Urothelium cell line (cell line): ENCODE measurements at regions not wholly inside any gene's neighbourhood (a gene's known extent, or its start where the extent isn't known, plus 50 kb on each side); places are given as distances from the start of the nearest gene placed in this dataset.

Experiments used
- DNase-seq: peaks from one replicate; pipeline ENCODE4 v3.0.0; 2011; ENCODE audit warnings: low spot score, mixed read lengths
- FAIRE-seq: peaks from 2 replicates; lab custom pipeline; 2011; peaks lifted over from hg19 to GRCh38; lab: Jason Lieb, UNC

DNA sequence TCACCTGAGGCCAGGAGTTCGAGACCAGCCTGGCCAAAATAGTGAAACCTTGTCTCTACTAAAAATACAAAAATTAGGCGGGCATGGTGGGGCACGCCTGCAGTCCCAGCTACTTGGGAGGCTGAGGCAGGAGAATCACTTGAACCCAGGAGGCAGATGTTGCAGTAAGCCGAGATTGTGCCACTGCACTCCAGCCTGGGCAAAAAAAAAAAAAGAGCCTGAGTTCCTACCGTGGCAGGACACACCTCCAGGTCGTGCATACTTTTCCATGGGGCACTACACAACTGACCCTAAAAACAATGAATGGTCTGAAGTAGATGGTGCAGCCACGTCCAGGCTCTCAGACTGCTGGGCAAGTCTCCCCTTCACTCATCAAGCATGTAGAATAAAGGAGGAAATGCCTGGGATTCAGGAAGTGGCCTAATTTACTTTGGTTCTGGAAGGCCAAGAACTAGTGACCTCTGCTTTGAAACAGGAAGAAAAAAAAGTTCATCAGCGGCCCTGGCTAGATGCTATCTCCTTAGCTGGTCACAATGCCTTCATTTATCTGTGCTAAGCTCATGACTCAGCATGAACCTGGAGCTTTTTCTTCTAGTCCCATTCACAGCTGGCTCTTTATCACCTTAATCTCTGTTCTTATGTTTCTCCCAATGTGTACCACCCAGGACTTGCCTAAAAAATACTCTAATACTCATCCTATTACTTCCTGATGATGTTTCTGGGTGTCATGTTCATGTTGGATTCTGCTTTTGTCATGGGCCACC is 55.8 kb upstream of the OR6J1 start:
- DNase-seq (no peak), FAIRE-seq (no peak)

DNA sequence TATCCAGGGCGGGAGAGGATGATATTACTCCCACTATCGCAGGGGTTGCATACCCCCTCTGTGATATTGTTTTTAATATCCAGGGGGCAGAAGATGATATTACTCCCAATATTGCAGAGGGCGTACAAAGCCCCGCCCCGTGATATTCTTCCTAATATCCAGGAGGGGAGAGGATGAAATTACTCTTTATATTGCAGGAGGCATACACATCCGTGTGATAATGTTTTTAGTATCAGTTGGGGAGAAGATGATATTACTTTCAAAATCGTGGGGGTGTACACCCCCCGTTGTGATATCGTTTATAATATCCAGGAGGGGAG is 52.9 kb upstream of the OXA1L start:
- DNase-seq (no peak), FAIRE-seq (no peak)

DNA sequence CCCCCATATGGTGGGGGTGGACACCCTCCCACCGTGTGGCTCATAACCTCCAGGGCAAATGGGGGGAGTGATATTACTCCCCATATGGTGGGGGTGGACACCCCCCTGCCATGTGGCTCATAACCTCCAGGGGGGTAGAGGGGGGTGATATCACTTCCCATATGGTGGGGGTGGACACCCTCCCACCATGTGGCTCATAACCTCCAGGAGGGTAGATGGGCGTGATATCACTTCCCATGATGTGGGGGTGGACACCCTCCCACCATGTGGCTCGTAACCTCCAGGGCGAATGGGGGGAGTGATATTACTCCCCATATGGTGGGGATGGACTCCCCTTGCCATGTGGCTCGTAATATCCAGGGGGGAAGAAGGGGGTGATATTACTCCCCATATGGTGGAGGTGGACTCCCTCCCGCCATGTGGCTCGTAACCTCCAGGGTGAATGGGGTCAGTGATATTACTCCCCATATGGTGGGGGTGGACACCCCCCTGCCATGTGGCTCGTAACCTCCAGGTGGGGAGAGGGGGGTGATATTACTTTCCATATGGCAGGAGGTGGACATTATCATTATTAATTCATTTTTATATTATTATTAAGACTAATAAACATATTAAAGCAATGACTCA is 51.2 kb upstream of the OXA1L start:
- FAIRE-seq: peak; percentile 30
- DNase-seq: no peak

DNA sequence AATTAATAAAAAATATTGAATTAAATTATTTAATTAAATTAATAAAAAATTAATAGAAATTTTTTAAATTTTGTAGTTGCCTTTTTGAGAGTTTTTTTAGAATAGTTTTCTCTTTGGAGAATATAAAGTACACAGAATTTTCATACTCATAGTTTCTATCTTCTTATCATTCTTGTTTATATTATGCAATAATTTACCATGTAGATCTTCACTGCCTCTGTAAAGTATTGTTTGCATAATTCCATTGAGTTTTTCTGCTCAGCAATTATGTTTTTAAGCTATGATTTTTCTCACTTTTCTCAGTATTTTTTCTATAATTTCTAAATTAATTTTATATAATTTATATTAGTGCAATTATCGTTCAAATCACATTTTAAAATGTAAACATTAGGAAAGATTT is 50.6 kb upstream of the OXA1L start:
- DNase-seq (no peak), FAIRE-seq (no peak)
